A673 (cell line): ENCODE measurements at regions not wholly inside any gene's neighbourhood (a gene's known extent, or its start where the extent isn't known, plus 50 kb on each side); places are given as distances from the start of the nearest gene placed in this dataset.

Experiments
- BruUV-seq: library from RNA; stranded (reverse); fragments of 400-500 nt; replicated peaks from 2 replicates; lab custom pipeline; 2021; lab: Mats Ljungman, UMichigan
- CTCF ChIA-PET: fragments of 300-600 bp; sonication (Branson Sonifier 250); formaldehyde crosslinking; loops from one replicate; lab custom pipeline; 2022; ENCODE audit warnings: antibody characterized with exemption; lab: Charles Lee
- POLR2A ChIA-PET: fragments of 300-600 bp; sonication (Branson Sonifier 250); formaldehyde crosslinking; loops from one replicate; lab custom pipeline; 2022; ENCODE audit warnings: antibody characterized with exemption; ENCODE audit not compliant: low non-redundant PET; lab: Charles Lee
- DNase-seq: peaks from one replicate; pipeline ENCODE4 v3.0.0-alpha.2; 2015; ENCODE audit warnings: low spot score
- H3K27ac ChIP-seq: fragments of 200-600 bp; sonication (generic); 2 replicates; pipeline ENCODE4 v1.5.1; 2016; ENCODE audit warnings: mixed run types, low read depth, mild to moderate bottlenecking, mixed read lengths, antibody characterized with exemption, low read length; ENCODE audit not compliant: poor library complexity, severe bottlenecking
- H3K27me3 ChIP-seq: fragments of 200-600 bp; sonication (generic); replicated peaks from 2 replicates; pipeline ENCODE4 v1.6.1; 2017; ENCODE audit warnings: mixed run types, low read depth, mild to moderate bottlenecking, mixed read lengths, antibody characterized with exemption, low read length; ENCODE audit not compliant: insufficient read depth, poor library complexity
- H3K36me3 ChIP-seq: fragments of 200-600 bp; sonication (generic); 2 replicates; pipeline ENCODE4 v1.6.1; 2016; ENCODE audit warnings: mixed run types, mild to moderate bottlenecking, mixed read lengths, antibody characterized with exemption, low read length; ENCODE audit not compliant: insufficient read depth, poor library complexity, severe bottlenecking
- H3K4me1 ChIP-seq: fragments of 200-600 bp; sonication (generic); 2 replicates; pipeline ENCODE4 v1.6.1; 2017; ENCODE audit warnings: mixed run types, mild to moderate bottlenecking, mixed read lengths, antibody characterized with exemption, low read length; ENCODE audit not compliant: insufficient read depth, poor library complexity, severe bottlenecking
- H3K4me3 ChIP-seq: fragments of 200-600 bp; sonication (generic); 2 replicates; pipeline ENCODE4 v1.5.1; 2016; ENCODE audit warnings: low read depth, mixed run types, mild to moderate bottlenecking, mixed read lengths, low read length; ENCODE audit not compliant: poor library complexity, severe bottlenecking
- H3K9me3 ChIP-seq: fragments of 200-600 bp; sonication (generic); 2 replicates; pipeline ENCODE4 v1.6.1; 2016; ENCODE audit warnings: mixed run types, low read depth, mild to moderate bottlenecking, mixed read lengths, antibody characterized with exemption, low read length; ENCODE audit not compliant: poor library complexity, severe bottlenecking
- EZH2 ChIP-seq: fragments of 200-600 bp; sonication (generic); IDR thresholded peaks from 2 replicates; pipeline ENCODE4 v1.6.1; 2017; ENCODE audit warnings: borderline replicate concordance, low read depth, mild to moderate bottlenecking, mixed read lengths, antibody characterized with exemption, low read length; ENCODE audit not compliant: poor library complexity, severe bottlenecking
- intact Hi-C: fragments of 100-400 bp; cut with micrococcal nuclease; formaldehyde crosslinking; loops from one replicate; pipeline ENCODE4 v1.10.0; 2022; ENCODE audit not compliant: unreplicated experiment
- TF ChIP-seq, protein P1 (sequence below): fragments of 300-800, 200-600 bp; sonication (generic); conservative IDR thresholded peaks from 2 replicates; pipeline ENCODE4 v1.5.1; 2017; ENCODE audit warnings: low read depth, mild to moderate bottlenecking, antibody characterized with exemption, low read length, moderate library complexity, mixed read lengths

DNA sequence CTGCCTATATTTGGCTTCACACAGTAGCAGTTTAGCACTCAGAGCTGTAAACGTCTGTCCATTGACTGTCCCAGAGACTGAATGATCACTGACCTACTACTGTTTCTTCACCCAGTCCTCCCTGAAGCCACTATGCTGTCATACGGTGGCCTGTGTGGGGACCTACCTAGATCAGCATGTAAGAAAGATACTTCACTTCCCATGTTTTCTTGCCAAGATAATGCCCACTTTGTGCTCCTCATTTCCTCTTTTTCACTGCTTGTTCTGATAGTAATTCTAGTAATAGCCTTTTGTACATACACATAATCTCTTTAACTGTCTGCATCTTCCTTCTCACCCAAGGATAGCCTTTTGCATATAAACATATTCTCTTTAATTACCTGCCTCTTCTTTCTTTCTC, 109.9 kb upstream of the TIAM2 start:
- BruUV-seq, result no TSS peak
- H3K27ac ChIP-seq, result no peak overlapping the region
- no peak overlapping the region for H3K4me3 ChIP-seq
- ChIA-PET CTCF (no interaction called here), POLR2A (no interaction called here)
- TF ChIP-seq EZH2, result no peak
- TF ChIP-seq, protein P1, sequence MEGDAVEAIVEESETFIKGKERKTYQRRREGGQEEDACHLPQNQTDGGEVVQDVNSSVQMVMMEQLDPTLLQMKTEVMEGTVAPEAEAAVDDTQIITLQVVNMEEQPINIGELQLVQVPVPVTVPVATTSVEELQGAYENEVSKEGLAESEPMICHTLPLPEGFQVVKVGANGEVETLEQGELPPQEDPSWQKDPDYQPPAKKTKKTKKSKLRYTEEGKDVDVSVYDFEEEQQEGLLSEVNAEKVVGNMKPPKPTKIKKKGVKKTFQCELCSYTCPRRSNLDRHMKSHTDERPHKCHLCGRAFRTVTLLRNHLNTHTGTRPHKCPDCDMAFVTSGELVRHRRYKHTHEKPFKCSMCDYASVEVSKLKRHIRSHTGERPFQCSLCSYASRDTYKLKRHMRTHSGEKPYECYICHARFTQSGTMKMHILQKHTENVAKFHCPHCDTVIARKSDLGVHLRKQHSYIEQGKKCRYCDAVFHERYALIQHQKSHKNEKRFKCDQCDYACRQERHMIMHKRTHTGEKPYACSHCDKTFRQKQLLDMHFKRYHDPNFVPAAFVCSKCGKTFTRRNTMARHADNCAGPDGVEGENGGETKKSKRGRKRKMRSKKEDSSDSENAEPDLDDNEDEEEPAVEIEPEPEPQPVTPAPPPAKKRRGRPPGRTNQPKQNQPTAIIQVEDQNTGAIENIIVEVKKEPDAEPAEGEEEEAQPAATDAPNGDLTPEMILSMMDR, result no peak
- no peaks in the 10 kb centered on the region for H3K9me3 ChIP-seq
- no peaks in the 10 kb centered on the region for H3K36me3 ChIP-seq
- no peak for DNase-seq
- H3K4me1 ChIP-seq, result peaks cover 5% of the 10 kb centered on the region
- no peaks in the 10 kb centered on the region for H3K27me3 ChIP-seq
- intact Hi-C loops, result no loop called here

DNA sequence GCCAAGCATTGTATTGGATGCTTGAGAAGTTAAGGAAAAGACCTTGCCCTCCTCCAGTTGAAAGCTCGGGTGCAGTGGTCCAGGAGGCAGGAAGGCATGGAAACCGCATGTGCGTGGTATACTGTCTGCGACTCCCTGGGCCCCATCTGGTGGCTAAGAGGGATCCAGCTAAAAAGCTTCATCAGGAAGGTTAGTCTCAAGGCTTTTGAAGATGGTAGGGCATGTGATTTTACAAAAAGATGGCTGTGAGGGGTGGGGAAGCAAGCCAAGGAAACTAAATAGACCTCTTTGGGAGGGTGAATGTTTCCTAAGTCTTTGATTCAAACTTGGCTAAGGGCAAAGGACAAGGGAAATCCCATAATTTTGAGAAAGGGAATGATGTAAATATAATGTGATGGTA, 109.1 kb upstream of the TIAM2 start:
- no peak overlapping the region for H3K4me3 ChIP-seq
- H3K36me3 ChIP-seq, result no peaks in the 10 kb centered on the region
- no peaks in the 10 kb centered on the region for H3K27me3 ChIP-seq
- ChIA-PET CTCF (no interaction called here), POLR2A (no interaction called here)
- H3K27ac ChIP-seq, result no peak overlapping the region
- TF ChIP-seq EZH2, result no peak
- TF ChIP-seq, protein P1, result no peak
- intact Hi-C loops, result no loop called here
- no TSS peak for BruUV-seq
- no peaks in the 10 kb centered on the region for H3K9me3 ChIP-seq
- H3K4me1 ChIP-seq, result peaks cover 5% of the 10 kb centered on the region
- DNase-seq, result no peak

DNA sequence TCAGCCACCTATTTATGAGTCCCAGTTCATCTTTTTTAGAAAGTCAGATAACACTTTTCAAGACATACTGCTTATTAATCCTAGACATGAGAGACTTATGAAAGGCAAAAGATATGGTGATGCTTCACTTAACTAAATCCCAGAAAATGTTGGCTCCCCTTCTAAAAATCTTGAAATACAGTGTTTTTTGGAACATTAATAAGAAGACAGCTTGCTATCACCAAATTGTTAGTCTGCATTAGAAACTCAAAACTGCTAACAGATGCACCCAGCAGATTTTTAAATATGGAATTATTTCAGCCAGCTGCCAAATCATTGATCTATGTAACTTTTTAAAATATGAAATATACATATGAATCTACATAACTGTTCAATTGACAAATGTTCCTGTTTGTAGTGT, 108.6 kb upstream of the TIAM2 start:
- H3K27ac ChIP-seq, result no peak overlapping the region
- ChIA-PET CTCF (interaction anchor here (1.4 kb wide), 1 partner anchor 18 kb away, joined by 3 read pairs; no protein-coding TSS in a partner anchor), POLR2A (no interaction called here)
- no TSS peak for BruUV-seq
- DNase-seq, result no peak
- intact Hi-C loops, result no loop called here
- H3K4me1 ChIP-seq, result peaks cover 5% of the 10 kb centered on the region
- TF ChIP-seq EZH2, result no peak
- TF ChIP-seq, protein P1, result no peak
- H3K36me3 ChIP-seq, result no peaks in the 10 kb centered on the region
- H3K9me3 ChIP-seq, result no peaks in the 10 kb centered on the region
- no peaks in the 10 kb centered on the region for H3K27me3 ChIP-seq
- no peak overlapping the region for H3K4me3 ChIP-seq
